ENCODE measurements at regions not wholly inside any gene's neighbourhood (a gene's known extent, or its start where the extent isn't known, plus 50 kb on each side); places are given as distances from the start of the nearest gene placed in this dataset.
"Not testable (repeated sequence)": the region's sequence is repeated elsewhere in the genome, so short reads cannot be mapped to it uniquely, and the experiment has no call there.

- Histone ChIP-seq H3K27ac (no peak overlapping the region), H3K9me3 (no peaks in the 10 kb centered on the region), H3K4me3 (no peak overlapping the region), H3K4me2 (no peak overlapping the region), H3K4me1 (no peaks in the 10 kb centered on the region)
- no peak for FAIRE-seq
- TF ChIP-seq, protein P1, sequence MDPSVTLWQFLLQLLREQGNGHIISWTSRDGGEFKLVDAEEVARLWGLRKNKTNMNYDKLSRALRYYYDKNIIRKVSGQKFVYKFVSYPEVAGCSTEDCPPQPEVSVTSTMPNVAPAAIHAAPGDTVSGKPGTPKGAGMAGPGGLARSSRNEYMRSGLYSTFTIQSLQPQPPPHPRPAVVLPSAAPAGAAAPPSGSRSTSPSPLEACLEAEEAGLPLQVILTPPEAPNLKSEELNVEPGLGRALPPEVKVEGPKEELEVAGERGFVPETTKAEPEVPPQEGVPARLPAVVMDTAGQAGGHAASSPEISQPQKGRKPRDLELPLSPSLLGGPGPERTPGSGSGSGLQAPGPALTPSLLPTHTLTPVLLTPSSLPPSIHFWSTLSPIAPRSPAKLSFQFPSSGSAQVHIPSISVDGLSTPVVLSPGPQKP (IDR thresholded peaks at IDR 0.05; ENCODE audit: low read depth, low read length): no peak
- TF ChIP-seq, protein P2, sequence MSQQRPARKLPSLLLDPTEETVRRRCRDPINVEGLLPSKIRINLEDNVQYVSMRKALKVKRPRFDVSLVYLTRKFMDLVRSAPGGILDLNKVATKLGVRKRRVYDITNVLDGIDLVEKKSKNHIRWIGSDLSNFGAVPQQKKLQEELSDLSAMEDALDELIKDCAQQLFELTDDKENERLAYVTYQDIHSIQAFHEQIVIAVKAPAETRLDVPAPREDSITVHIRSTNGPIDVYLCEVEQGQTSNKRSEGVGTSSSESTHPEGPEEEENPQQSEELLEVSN (IDR thresholded peaks at IDR 0.05; ENCODE audit: borderline replicate concordance, low read depth): no peak
- TF ChIP-seq FOSB (CRISPR knock-in tag; IDR thresholded peaks at IDR 0.05) (no peak), CHD4 (IDR thresholded peaks at IDR 0.05; ENCODE audit: borderline replicate concordance) (no peak), ZNF302 (CRISPR knock-in tag; IDR thresholded peaks at IDR 0.05) (no peak)
- TF ChIP-seq, protein P3, sequence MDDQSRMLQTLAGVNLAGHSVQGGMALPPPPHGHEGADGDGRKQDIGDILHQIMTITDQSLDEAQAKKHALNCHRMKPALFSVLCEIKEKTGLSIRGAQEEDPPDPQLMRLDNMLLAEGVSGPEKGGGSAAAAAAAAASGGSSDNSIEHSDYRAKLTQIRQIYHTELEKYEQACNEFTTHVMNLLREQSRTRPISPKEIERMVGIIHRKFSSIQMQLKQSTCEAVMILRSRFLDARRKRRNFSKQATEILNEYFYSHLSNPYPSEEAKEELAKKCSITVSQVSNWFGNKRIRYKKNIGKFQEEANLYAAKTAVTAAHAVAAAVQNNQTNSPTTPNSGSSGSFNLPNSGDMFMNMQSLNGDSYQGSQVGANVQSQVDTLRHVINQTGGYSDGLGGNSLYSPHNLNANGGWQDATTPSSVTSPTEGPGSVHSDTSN (IDR thresholded peaks at IDR 0.05): no peak
- ATAC-seq: no peak
- ChIA-PET POLR2A (no interaction called here), CTCF (no interaction called here)
- no peak for DNase-seq (ENCODE audit: low read depth in 1 of 2, low spot score in 1 of 2)
- WGBS (ENCODE audit: missing lambda C conversion rate): 47% methylated on average over 2 of the region's 2 CpGs
These were observed 351.9 kb upstream of the TNC start for GRCh38 chr9:115469841-115470240.

DNA sequence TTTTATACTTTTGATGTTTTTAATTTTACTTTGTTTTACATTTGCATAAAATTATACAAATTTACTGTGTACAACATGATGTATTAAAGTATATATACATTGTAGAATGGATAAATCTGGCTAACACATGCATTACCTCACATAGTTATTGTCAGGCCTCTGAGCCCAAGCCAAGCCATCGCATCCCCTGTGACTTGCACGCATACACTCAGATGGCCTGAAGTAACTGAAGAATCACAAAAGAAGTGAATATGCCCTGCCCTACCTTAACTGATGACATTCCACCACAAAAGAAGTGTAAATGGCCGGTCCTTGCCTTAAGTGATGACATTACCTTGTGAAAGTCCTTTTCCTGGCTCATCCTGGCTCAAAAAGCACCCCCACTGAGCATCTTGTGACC lies 355.1 kb upstream of the TNC start:
- ATAC-seq; H3K27ac ChIP-seq; H3K4me1 ChIP-seq; FAIRE-seq; H3K9me3 ChIP-seq; H3K4me3 ChIP-seq; CTCF ChIA-PET; POLR2A ChIA-PET; H3K4me2 ChIP-seq; DNase-seq (ENCODE audit: low read depth in 1 of 2, low spot score in 1 of 2): not testable (repeated sequence)
- WGBS (ENCODE audit: missing lambda C conversion rate): 97% methylated on average over 2 of the region's 3 CpGs

DNA sequence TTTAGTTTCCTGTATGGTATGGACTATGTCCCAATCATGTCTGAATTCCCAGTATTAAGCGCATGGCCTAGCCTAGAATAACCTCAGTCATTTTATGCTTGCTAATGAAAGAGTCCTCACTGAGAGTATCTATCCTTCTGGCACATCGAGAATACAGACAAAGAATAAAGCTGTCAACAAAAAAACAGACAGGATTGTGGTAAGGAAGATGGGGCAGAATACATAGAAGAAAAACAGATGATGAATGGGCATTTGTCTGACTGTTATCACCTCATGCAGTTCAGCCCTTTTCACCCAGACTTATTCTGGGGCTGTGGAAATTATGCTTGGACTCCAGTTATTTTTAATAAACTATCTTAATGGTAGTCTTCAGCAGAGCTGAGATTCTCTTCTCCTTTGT lies 363.8 kb upstream of the TNC start:
- FAIRE-seq (no peak), DNase-seq (ENCODE audit: low read depth in 1 of 2, low spot score in 1 of 2) (no peak), ATAC-seq (no peak)
- POLR2A ChIA-PET: no interaction called here
- WGBS (ENCODE audit: missing lambda C conversion rate): 68% methylated on average over 2 of the region's 2 CpGs
- H3K4me2 ChIP-seq: no peak overlapping the region
- no peaks in the 10 kb centered on the region for H3K9me3 ChIP-seq
- peaks cover 7% of the 10 kb centered on the region; the same call in 1 of the 3 replicates for H3K4me1 ChIP-seq
- CTCF ChIA-PET: no interaction called here
- TF ChIP-seq, protein P4, sequence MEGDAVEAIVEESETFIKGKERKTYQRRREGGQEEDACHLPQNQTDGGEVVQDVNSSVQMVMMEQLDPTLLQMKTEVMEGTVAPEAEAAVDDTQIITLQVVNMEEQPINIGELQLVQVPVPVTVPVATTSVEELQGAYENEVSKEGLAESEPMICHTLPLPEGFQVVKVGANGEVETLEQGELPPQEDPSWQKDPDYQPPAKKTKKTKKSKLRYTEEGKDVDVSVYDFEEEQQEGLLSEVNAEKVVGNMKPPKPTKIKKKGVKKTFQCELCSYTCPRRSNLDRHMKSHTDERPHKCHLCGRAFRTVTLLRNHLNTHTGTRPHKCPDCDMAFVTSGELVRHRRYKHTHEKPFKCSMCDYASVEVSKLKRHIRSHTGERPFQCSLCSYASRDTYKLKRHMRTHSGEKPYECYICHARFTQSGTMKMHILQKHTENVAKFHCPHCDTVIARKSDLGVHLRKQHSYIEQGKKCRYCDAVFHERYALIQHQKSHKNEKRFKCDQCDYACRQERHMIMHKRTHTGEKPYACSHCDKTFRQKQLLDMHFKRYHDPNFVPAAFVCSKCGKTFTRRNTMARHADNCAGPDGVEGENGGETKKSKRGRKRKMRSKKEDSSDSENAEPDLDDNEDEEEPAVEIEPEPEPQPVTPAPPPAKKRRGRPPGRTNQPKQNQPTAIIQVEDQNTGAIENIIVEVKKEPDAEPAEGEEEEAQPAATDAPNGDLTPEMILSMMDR (IDR thresholded peaks at IDR 0.05): no peak
- TF ChIP-seq ZSCAN20 (CRISPR knock-in tag; IDR thresholded peaks at IDR 0.05): no peak
- TF ChIP-seq, protein P2 (IDR thresholded peaks at IDR 0.05; ENCODE audit: borderline replicate concordance, low read depth): no peak
- no peak for TF ChIP-seq BHLHE40 (IDR thresholded peaks at IDR 0.05; ENCODE audit: low read depth, low read length)
- TF ChIP-seq ZC3H11A (IDR thresholded peaks at IDR 0.05): no peak
- TF ChIP-seq MYC (IDR thresholded peaks at IDR 0.05; ENCODE audit: borderline replicate concordance, low read length): no peak
- no peak for TF ChIP-seq TFCP2L1 (CRISPR knock-in tag; IDR thresholded peaks at IDR 0.05)
- TF ChIP-seq CBX2 (IDR thresholded peaks at IDR 0.05; ENCODE audit: borderline replicate concordance, low read depth): no peak
- TF ChIP-seq, protein P5, sequence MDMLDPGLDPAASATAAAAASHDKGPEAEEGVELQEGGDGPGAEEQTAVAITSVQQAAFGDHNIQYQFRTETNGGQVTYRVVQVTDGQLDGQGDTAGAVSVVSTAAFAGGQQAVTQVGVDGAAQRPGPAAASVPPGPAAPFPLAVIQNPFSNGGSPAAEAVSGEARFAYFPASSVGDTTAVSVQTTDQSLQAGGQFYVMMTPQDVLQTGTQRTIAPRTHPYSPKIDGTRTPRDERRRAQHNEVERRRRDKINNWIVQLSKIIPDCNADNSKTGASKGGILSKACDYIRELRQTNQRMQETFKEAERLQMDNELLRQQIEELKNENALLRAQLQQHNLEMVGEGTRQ (IDR thresholded peaks at IDR 0.05): no peak
- no peak for TF ChIP-seq HEYL (CRISPR knock-in tag; IDR thresholded peaks at IDR 0.05)
- TF ChIP-seq MAFK (IDR thresholded peaks at IDR 0.05; ENCODE audit: partially characterized antibody): no peak
- TF ChIP-seq POLR2AphosphoS2 (conservative IDR thresholded peaks at IDR 0.05; ENCODE audit: low read length): no peak
- no peak for TF ChIP-seq JUNB (IDR thresholded peaks at IDR 0.05)
- no peak for TF ChIP-seq FOSL2 (IDR thresholded peaks at IDR 0.05)
- no peak for TF ChIP-seq FOSL2 (CRISPR knock-in tag; IDR thresholded peaks at IDR 0.05)
- H3K4me3 ChIP-seq: no peak overlapping the region
- no peak overlapping the region for H3K27ac ChIP-seq
